ENCODE measurements at regions not wholly inside any gene's neighbourhood (a gene's known extent, or its start where the extent isn't known, plus 50 kb on each side); places are given as distances from the start of the nearest gene placed in this dataset.

- in situ Hi-C loops (cut with MboI; ENCODE audit: low sequenced_read_pairs), result loop anchor here (25.0 kb wide), 2 partner anchors 909 to 1084 kb away; no protein-coding TSS in a partner anchor
These were observed 412.6 kb downstream of the KLF12 start for GRCh38 chr13:73721571-73721970.

- in situ Hi-C loops (cut with MboI; ENCODE audit: low sequenced_read_pairs), result loop anchor here (25.0 kb wide), 2 partner anchors 908 to 1083 kb away; no protein-coding TSS in a partner anchor
These were observed 413.9 kb downstream of the KLF12 start for GRCh38 chr13:73720216-73720840.

GRCh38 chr13:73718246-73718645 is 416.0 kb downstream of the KLF12 start:
- in situ Hi-C loops (cut with MboI; ENCODE audit: low sequenced_read_pairs), result loop anchor here (25.0 kb wide), 2 partner anchors 906 to 1081 kb away; no protein-coding TSS in a partner anchor

GRCh38 chr13:73717632-73718031 is 416.6 kb downstream of the KLF12 start:
- in situ Hi-C loops (cut with MboI; ENCODE audit: low sequenced_read_pairs), result loop anchor here (25.0 kb wide), 2 partner anchors 905 to 1080 kb away; no protein-coding TSS in a partner anchor

GRCh38 chr13:73715911-73716510 is 418.2 kb downstream of the KLF12 start:
- in situ Hi-C loops (cut with MboI; ENCODE audit: low sequenced_read_pairs), result loop anchor here (25.0 kb wide), 2 partner anchors 904 to 1079 kb away; no protein-coding TSS in a partner anchor

- in situ Hi-C loops (cut with MboI; ENCODE audit: low sequenced_read_pairs), result loop anchor here (25.0 kb wide), 2 partner anchors 903 to 1078 kb away; no protein-coding TSS in a partner anchor
These were observed 418.9 kb downstream of the KLF12 start for GRCh38 chr13:73715114-73715910.

GRCh38 chr13:73714522-73714921 is 419.7 kb downstream of the KLF12 start:
- in situ Hi-C loops (cut with MboI; ENCODE audit: low sequenced_read_pairs), result loop anchor here (25.0 kb wide), 2 partner anchors 902 to 1077 kb away; no protein-coding TSS in a partner anchor

- in situ Hi-C loops (cut with MboI; ENCODE audit: low sequenced_read_pairs), result loop anchor here (25.0 kb wide), 2 partner anchors 896 to 1071 kb away; no protein-coding TSS in a partner anchor
These were observed 425.7 kb downstream of the KLF12 start for GRCh38 chr13:73708393-73708985.

- in situ Hi-C loops (cut with MboI; ENCODE audit: low sequenced_read_pairs), result loop anchor here (25.0 kb wide), 2 partner anchors 892 to 1067 kb away; no protein-coding TSS in a partner anchor
These were observed 429.6 kb downstream of the KLF12 start for GRCh38 chr13:73704587-73704986.

GRCh38 chr13:73703606-73704005 is 430.6 kb downstream of the KLF12 start:
- in situ Hi-C loops (cut with MboI; ENCODE audit: low sequenced_read_pairs), result loop anchor here (25.0 kb wide), 2 partner anchors 891 to 1066 kb away; no protein-coding TSS in a partner anchor

GRCh38 chr13:73702419-73703071 is 431.7 kb downstream of the KLF12 start:
- in situ Hi-C loops (cut with MboI; ENCODE audit: low sequenced_read_pairs), result loop anchor here (25.0 kb wide), 2 partner anchors 890 to 1065 kb away; no protein-coding TSS in a partner anchor

- in situ Hi-C loops (cut with MboI; ENCODE audit: low sequenced_read_pairs), result loop anchor here (25.0 kb wide), 2 partner anchors 889 to 1064 kb away; no protein-coding TSS in a partner anchor
These were observed 433.0 kb downstream of the KLF12 start for GRCh38 chr13:73701160-73701559.

GRCh38 chr13:73698859-73699258 is 435.3 kb downstream of the KLF12 start:
- in situ Hi-C loops (cut with MboI; ENCODE audit: low sequenced_read_pairs), result no loop called here

- in situ Hi-C loops (cut with MboI; ENCODE audit: low sequenced_read_pairs), result no loop called here
These were observed 437.0 kb downstream of the KLF12 start for GRCh38 chr13:73697166-73697565.

GRCh38 chr13:73696713-73697112 is 437.5 kb downstream of the KLF12 start:
- in situ Hi-C loops (cut with MboI; ENCODE audit: low sequenced_read_pairs), result no loop called here

- in situ Hi-C loops (cut with MboI; ENCODE audit: low sequenced_read_pairs), result no loop called here
These were observed 437.9 kb downstream of the KLF12 start for GRCh38 chr13:73696271-73696670.

- in situ Hi-C loops (cut with MboI; ENCODE audit: low sequenced_read_pairs), result no loop called here
These were observed 438.9 kb downstream of the KLF12 start for GRCh38 chr13:73695325-73695724.

- in situ Hi-C loops (cut with MboI; ENCODE audit: low sequenced_read_pairs), result no loop called here
These were observed 441.0 kb downstream of the KLF12 start for GRCh38 chr13:73693215-73693614.

GRCh38 chr13:73691891-73692290 is 442.3 kb downstream of the KLF12 start:
- in situ Hi-C loops (cut with MboI; ENCODE audit: low sequenced_read_pairs), result no loop called here

GRCh38 chr13:73687929-73688328 is 446.3 kb downstream of the KLF12 start:
- in situ Hi-C loops (cut with MboI; ENCODE audit: low sequenced_read_pairs), result no loop called here

Measured in HL-60/S4 (cell line).